Mesenchymal stem cell (in vitro differentiated cells and primary cell): ENCODE measurements at regions not wholly inside any gene's neighbourhood (a gene's known extent, or its start where the extent isn't known, plus 50 kb on each side); places are given as distances from the start of the nearest gene placed in this dataset.

Source experiments
- DNase-seq: peaks from one replicate; pipeline ENCODE4 v3.0.0-alpha.2; 2013
- H2AFZ ChIP-seq: one replicate; pipeline ENCODE4 v1.6.1; 2013; ENCODE audit warnings: low read depth, mild to moderate bottlenecking, control low read depth, inconsistent platforms, low read length, moderate library complexity
- H2AK5ac ChIP-seq: 2 replicates; pipeline ENCODE4 v1.6.1; 2013; ENCODE audit warnings: low read length, moderate library complexity, mild to moderate bottlenecking, inconsistent platforms; ENCODE audit not compliant: severe bottlenecking
- H2BK120ac ChIP-seq: one replicate; pipeline ENCODE4 v1.6.1; 2013; ENCODE audit warnings: low read depth, mild to moderate bottlenecking, inconsistent platforms, low read length, moderate library complexity
- H2BK12ac ChIP-seq, 2 experiments: one replicate each; pipeline ENCODE4 v1.6.1; 2013; ENCODE audit warnings: inconsistent platforms in 2 of 2, low read length in 2 of 2, mild to moderate bottlenecking in 2 of 2, moderate library complexity in 2 of 2, control low read depth in 1 of 2
- H2BK15ac ChIP-seq: one replicate; pipeline ENCODE4 v1.6.1; 2013; ENCODE audit warnings: mild to moderate bottlenecking, low read depth, inconsistent platforms; ENCODE audit not compliant: poor library complexity, severe bottlenecking
- H2BK5ac ChIP-seq: 2 replicates; pipeline ENCODE4 v1.6.1; 2013; ENCODE audit warnings: low read depth, mild to moderate bottlenecking, low read length, control low read depth, inconsistent platforms; ENCODE audit not compliant: poor library complexity, severe bottlenecking
- H3K14ac ChIP-seq, 2 experiments: one replicate each; pipeline ENCODE4 v1.6.1; 2013; ENCODE audit warnings: inconsistent platforms in 2 of 2, low read length in 2 of 2, control low read depth in 1 of 2, mild to moderate bottlenecking in 1 of 2, moderate library complexity in 1 of 2
- H3K18ac ChIP-seq, 2 experiments: one replicate each; pipeline ENCODE4 v1.6.1; 2013; ENCODE audit warnings: inconsistent platforms in 2 of 2, low read length in 2 of 2, control low read depth in 1 of 2, low read depth in 1 of 2, mild to moderate bottlenecking in 1 of 2
- H3K23ac ChIP-seq, 2 experiments: one replicate each; pipeline ENCODE4 v1.6.1; 2013; ENCODE audit warnings: inconsistent platforms in 2 of 2, low read length in 2 of 2, mild to moderate bottlenecking in 2 of 2, moderate library complexity in 2 of 2, control low read depth in 1 of 2
- H3K27ac ChIP-seq: 2 replicates; pipeline ENCODE4 v1.5.1; 2013; ENCODE audit warnings: mild to moderate bottlenecking, moderate library complexity, low read length, control low read depth, inconsistent platforms; ENCODE audit not compliant: poor library complexity, severe bottlenecking
- H3K27me3 ChIP-seq, 2 experiments: 2 replicates each; pipeline versions ENCODE4 v1.6.1 to v1.7.0; 2013; ENCODE audit warnings: low read length in 2 of 2, mild to moderate bottlenecking in 2 of 2, moderate library complexity in 2 of 2, control low read depth in 1 of 2, inconsistent platforms in 1 of 2; ENCODE audit not compliant: control insufficient read depth in 1 of 2, insufficient read depth in 1 of 2
- H3K36me3 ChIP-seq, 2 experiments: 2 replicates each; pipeline versions ENCODE4 v1.6.1 to v1.7.0; 2013; ENCODE audit warnings: low read length in 2 of 2, control low read depth in 1 of 2, inconsistent platforms in 1 of 2, low read depth in 1 of 2, mild to moderate bottlenecking in 1 of 2; ENCODE audit not compliant: insufficient read depth in 2 of 2, control insufficient read depth in 1 of 2
- H3K4ac ChIP-seq, 2 experiments: one replicate each; pipeline ENCODE4 v1.6.1; 2013; ENCODE audit warnings: inconsistent platforms in 2 of 2, low read length in 2 of 2, mild to moderate bottlenecking in 2 of 2, moderate library complexity in 2 of 2, control low read depth in 1 of 2, low read depth in 1 of 2
- H3K4me1 ChIP-seq: 2 replicates; pipeline ENCODE4 v1.6.1; 2013; ENCODE audit warnings: low read depth, low read length, control low read depth; ENCODE audit not compliant: control insufficient read depth, insufficient read depth
- H3K4me2 ChIP-seq: 2 replicates; pipeline ENCODE4 v1.6.1; 2013; ENCODE audit warnings: low read length, mild to moderate bottlenecking, inconsistent platforms; ENCODE audit not compliant: poor library complexity, severe bottlenecking
- H3K4me3 ChIP-seq, 2 experiments: 2 replicates each; pipeline versions ENCODE4 v1.5.1 to v1.7.0; 2013; ENCODE audit warnings: low read length in 2 of 2, mild to moderate bottlenecking in 2 of 2, control low read depth in 1 of 2, low read depth in 1 of 2; ENCODE audit not compliant: insufficient read depth in 1 of 2
- H3K79me1 ChIP-seq: replicated peaks from 2 replicates; pipeline ENCODE4 v1.6.1; 2013; ENCODE audit warnings: mild to moderate bottlenecking, control low read depth, low read length, inconsistent platforms; ENCODE audit not compliant: poor library complexity, severe bottlenecking
- H3K9ac ChIP-seq: 2 replicates; pipeline ENCODE4 v1.7.0; 2013; ENCODE audit warnings: mild to moderate bottlenecking, low read length, moderate library complexity
- H3K9me3 ChIP-seq: 2 replicates; pipeline ENCODE4 v1.7.0; 2013; ENCODE audit warnings: mild to moderate bottlenecking, low read length; ENCODE audit not compliant: control insufficient read depth
- H4K8ac ChIP-seq: one replicate; pipeline ENCODE4 v1.6.1; 2013; ENCODE audit warnings: inconsistent platforms, mild to moderate bottlenecking, low read length, moderate library complexity
- H4K91ac ChIP-seq: one replicate; pipeline ENCODE4 v1.6.1; 2013; ENCODE audit warnings: mild to moderate bottlenecking, low read length, inconsistent platforms
- WGBS: methylation state at CpG from one replicate; pipeline ENCODE4 v1.1.7; 2013; ENCODE audit warnings: mixed read lengths; 5-methylcytosine and 5-hydroxymethylcytosine counted together

GRCh38 chr1:185483217-185483616, 166.2 kb upstream of the IVNS1ABP start:
- no peak overlapping the region for H2BK120ac ChIP-seq
- H3K79me1 ChIP-seq, result no peaks in the 10 kb centered on the region
- no peak overlapping the region for H2BK12ac ChIP-seq
- no peak overlapping the region for H3K23ac ChIP-seq
- no peak overlapping the region for H3K14ac ChIP-seq
- H3K4me3 ChIP-seq, result no peak overlapping the region
- H2AFZ ChIP-seq, result no peak overlapping the region
- H3K36me3 ChIP-seq, result no peaks in the 10 kb centered on the region
- no peak overlapping the region for H2AK5ac ChIP-seq
- H3K9ac ChIP-seq, result peak overlapping the region; percentile 65
- no peak overlapping the region for H4K91ac ChIP-seq
- no peak overlapping the region for H3K27ac ChIP-seq
- no peak overlapping the region for H2BK15ac ChIP-seq
- peak overlapping the region; percentile 71 for H4K8ac ChIP-seq
- WGBS, result no CpG with 5 or more reads among the region's 1 CpG
- H3K27me3 ChIP-seq, result peaks cover 0 to 6% of the 10 kb centered on the region in 2 experiments
- H3K4ac ChIP-seq, result no peak overlapping the region
- no peak for DNase-seq
- H3K9me3 ChIP-seq, result no peaks in the 10 kb centered on the region
- no peak overlapping the region for H3K4me2 ChIP-seq
- peaks cover 2% of the 10 kb centered on the region for H3K4me1 ChIP-seq
- peak overlapping the region in 1 of 2 experiments; percentile 61 for H3K18ac ChIP-seq
- H2BK5ac ChIP-seq, result no peak overlapping the region

GRCh38 chr1:185480545-185480944, 163.5 kb upstream of the IVNS1ABP start:
- H3K23ac ChIP-seq, result no peak overlapping the region
- no peak overlapping the region for H2BK5ac ChIP-seq
- H3K4me2 ChIP-seq, result no peak overlapping the region
- H3K79me1 ChIP-seq, result no peaks in the 10 kb centered on the region
- no peak overlapping the region for H2BK12ac ChIP-seq
- 69% methylated on average over 2 of the region's 2 CpGs for WGBS
- no peak overlapping the region for H2BK15ac ChIP-seq
- H3K9ac ChIP-seq, result no peak overlapping the region
- H2AK5ac ChIP-seq, result no peak overlapping the region
- H2BK120ac ChIP-seq, result no peak overlapping the region
- H3K18ac ChIP-seq, result no peak overlapping the region
- H3K36me3 ChIP-seq, result no peaks in the 10 kb centered on the region
- H3K4me1 ChIP-seq, result peaks cover 2% of the 10 kb centered on the region
- H3K4ac ChIP-seq, result no peak overlapping the region
- no peak overlapping the region for H4K8ac ChIP-seq
- peaks cover 0 to 3% of the 10 kb centered on the region in 2 experiments for H3K27me3 ChIP-seq
- H3K9me3 ChIP-seq, result no peaks in the 10 kb centered on the region
- no peak overlapping the region for H3K27ac ChIP-seq
- no peak overlapping the region for H3K14ac ChIP-seq
- no peak overlapping the region for H4K91ac ChIP-seq
- DNase-seq, result peak; percentile 14
- H2AFZ ChIP-seq, result no peak overlapping the region
- H3K4me3 ChIP-seq, result no peak overlapping the region

GRCh38 chr1:185479796-185480195, 162.8 kb upstream of the IVNS1ABP start:
- Histone ChIP-seq H3K4ac (no peak overlapping the region), H3K4me2 (no peak overlapping the region), H3K27ac (no peak overlapping the region), H2AK5ac (no peak overlapping the region), H2BK15ac (no peak overlapping the region), H4K91ac (no peak overlapping the region), H3K14ac (no peak overlapping the region), H2AFZ (no peak overlapping the region), H3K4me1 (peaks cover 2% of the 10 kb centered on the region), H3K23ac (no peak overlapping the region), H3K27me3 (peaks cover 0 to 3% of the 10 kb centered on the region in 2 experiments), H3K4me3 (no peak overlapping the region), H4K8ac (no peak overlapping the region), H3K9ac (no peak overlapping the region), H3K18ac (no peak overlapping the region), H3K9me3 (no peaks in the 10 kb centered on the region), H3K79me1 (no peaks in the 10 kb centered on the region), H2BK5ac (no peak overlapping the region), H2BK12ac (no peak overlapping the region), H2BK120ac (no peak overlapping the region), H3K36me3 (no peaks in the 10 kb centered on the region)
- WGBS, result 76% methylated on average over 5 of the region's 5 CpGs
- DNase-seq, result no peak

- no peak overlapping the region for H4K8ac ChIP-seq
- H2AK5ac ChIP-seq, result no peak overlapping the region
- no peaks in the 10 kb centered on the region for H3K9me3 ChIP-seq
- H4K91ac ChIP-seq, result no peak overlapping the region
- no peak overlapping the region for H2AFZ ChIP-seq
- no peak overlapping the region for H3K4me2 ChIP-seq
- H3K27ac ChIP-seq, result no peak overlapping the region
- H3K4ac ChIP-seq, result no peak overlapping the region
- H3K23ac ChIP-seq, result no peak overlapping the region
- no peak overlapping the region for H3K14ac ChIP-seq
- no peak overlapping the region for H3K18ac ChIP-seq
- no peak overlapping the region for H3K4me3 ChIP-seq
- no peaks in the 10 kb centered on the region for H3K79me1 ChIP-seq
- H3K27me3 ChIP-seq, result peaks cover 0 to 3% of the 10 kb centered on the region in 2 experiments
- no peak overlapping the region for H2BK12ac ChIP-seq
- peaks cover 2% of the 10 kb centered on the region for H3K4me1 ChIP-seq
- 96% methylated on average over 3 of the region's 3 CpGs for WGBS
- no peak overlapping the region for H2BK120ac ChIP-seq
- no peaks in the 10 kb centered on the region for H3K36me3 ChIP-seq
- DNase-seq, result no peak
- H3K9ac ChIP-seq, result no peak overlapping the region
- no peak overlapping the region for H2BK15ac ChIP-seq
- no peak overlapping the region for H2BK5ac ChIP-seq
These were observed 161.8 kb upstream of the IVNS1ABP start for GRCh38 chr1:185478877-185479276.
